CD4-positive, alpha-beta T cell treated with Interleukin-4 for 1 hour (primary cell): ENCODE measurements at regions not wholly inside any gene's neighbourhood (a gene's known extent, or its start where the extent isn't known, plus 50 kb on each side); places are given as distances from the start of the nearest gene placed in this dataset.

Experiments
- DNase-seq, 2 donors: peaks; one replicate each; pipeline ENCODE4 v3.0.0-alpha.2; 2020 to 2022

DNA sequence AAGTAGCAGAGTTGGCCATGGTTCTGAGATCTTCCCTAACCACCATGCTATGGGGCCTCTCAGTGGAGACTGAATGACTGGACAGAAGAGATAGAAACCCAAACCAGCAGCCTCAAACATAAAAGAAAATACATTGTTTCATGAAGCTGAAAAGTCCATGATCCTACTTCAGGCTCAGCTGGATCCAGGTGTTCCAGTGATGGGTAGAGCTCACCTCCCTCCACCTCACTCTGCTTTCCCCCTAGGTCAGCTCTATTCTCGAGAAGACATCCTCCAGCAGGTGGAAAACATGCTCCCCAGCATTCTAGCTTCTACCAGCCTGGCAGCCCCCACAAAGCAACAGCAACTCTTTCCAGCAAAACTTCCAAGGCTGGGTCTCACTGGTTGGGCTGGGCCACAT lies 132.1 kb downstream of the OAT start:
- DNase-seq, result no peak

DNA sequence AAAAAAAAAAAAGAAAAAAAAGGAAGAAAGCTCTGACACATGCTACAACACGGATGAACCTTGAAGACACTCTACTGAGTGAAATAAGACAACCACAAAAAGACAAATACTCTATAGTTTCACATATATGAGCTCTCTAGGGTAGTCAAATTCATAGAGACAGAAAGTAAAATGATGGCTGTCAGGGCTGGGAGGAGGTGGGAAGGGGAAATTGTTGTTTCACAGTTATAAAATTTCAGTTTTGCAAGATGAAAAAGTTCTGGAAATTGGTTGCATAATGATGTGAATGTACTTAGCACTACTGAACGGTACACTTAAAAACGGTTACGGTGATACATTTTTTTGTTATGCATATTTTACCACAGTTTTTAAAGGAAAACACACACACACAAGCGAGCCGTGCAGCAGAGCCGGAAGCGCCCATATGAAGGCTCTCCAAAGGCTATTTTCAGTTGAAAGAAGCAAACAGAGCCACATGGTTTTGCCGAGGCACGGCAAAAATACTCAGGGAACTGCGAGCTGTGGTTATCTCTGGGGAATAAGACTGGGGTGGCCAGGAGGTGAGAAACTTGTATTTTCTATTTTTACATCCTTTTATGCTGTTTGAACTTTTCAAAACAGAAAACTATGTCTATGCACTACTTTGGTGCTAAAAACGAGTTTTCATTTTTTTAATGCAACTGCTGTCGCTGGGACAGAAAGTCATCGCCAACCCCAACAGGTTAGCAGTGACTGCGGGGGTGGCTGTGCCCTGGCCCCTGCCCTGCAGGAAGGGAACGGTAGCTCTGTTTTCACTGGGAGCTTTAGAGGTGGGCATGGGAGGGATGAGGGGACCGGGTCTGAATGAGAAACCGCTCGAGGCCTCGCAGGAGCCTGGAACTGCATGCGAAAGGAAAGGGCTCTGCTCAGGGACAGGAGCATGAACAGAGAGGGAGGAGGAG lies 132.9 kb downstream of the OAT start:
- no peak for DNase-seq

DNA sequence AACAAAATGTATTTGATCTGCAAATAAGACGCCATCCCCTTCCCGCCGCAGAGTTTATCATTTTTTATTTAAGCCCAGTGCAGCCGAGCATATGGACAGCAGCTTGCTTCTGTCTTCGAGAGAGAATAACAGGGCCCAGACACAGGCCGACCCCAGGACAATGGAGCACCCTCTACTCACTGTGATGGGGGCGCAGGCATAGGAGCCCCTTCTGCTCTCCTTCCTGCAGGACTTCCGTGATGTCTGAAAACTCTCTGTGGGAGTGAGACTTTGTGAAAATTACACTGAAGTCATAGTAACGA lies 134.8 kb downstream of the OAT start:
- no peak for DNase-seq

DNA sequence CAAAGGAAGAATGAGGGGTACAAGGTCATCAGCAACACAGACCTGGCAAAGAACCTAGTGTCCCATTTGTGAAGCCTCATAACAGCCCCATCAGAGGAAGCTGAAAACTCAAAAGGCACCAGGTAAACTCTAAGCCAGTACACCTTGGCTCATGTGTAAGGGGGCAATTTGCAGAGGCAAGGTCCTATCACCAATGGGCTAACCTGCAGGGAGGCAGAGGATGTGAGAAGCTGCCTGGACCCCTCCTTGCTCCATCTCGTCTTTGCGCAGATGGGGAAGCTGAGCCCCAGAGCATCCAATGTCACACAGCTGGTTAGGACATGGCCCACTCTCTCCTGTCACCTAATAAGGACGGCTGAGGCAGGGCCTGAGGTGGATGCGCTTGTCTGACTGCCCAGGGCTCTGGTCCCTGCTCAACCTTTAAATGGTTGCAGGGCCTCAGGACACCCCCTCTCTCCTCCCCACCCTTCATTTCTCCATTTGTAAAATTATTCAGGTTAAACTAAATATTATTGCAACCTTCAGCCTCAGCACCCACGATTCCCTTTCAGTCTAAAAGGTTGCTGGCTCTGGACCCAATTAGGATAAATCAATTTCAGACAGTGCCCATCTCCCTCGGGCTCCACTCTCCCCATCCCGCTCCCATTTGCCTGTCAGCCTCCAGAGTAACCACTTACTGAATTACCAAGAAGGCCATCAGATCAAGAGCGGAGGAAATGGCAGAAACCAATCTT lies 135.3 kb downstream of the OAT start:
- DNase-seq, result no peak

DNA sequence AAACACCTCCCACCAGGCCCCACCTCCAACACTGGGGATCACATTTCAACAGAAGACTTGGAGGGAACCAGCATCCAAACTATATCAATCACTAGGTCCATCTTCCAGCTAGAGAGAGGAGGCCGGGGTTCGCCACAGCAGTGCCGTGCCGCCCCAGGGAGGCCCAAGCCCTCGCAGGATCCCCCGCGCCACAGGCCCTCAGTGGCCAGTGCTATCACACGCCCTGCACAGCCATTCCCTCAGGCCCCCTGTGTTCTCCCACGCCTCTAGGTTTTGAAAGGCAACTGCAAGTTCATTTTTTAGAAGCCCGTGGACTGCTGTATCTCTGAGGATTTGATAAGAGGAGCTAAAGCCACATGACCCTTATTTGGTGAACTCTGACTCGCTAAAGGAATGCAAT lies 136.4 kb downstream of the OAT start:
- DNase-seq, result no peak

DNA sequence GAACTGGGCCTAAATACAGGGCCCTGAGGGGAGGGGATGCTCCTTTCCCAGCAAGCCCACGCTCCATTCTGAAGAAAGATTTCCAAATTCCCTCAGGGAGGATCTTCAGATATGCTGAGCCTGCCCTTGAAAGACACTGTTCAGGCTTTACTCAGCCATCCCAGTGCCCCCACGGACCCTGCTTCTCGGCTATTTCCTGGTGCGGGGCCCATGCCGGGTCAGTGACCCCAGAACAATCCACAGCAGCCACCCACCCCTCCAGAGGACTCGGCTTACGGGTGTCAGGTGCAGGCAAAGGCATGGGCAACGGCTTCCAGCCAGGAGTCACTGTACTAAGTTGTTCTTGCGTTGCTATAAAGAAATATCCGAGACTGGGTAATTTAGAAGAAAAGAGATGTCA lies 137.1 kb downstream of the OAT start:
- DNase-seq, result no peak

DNA sequence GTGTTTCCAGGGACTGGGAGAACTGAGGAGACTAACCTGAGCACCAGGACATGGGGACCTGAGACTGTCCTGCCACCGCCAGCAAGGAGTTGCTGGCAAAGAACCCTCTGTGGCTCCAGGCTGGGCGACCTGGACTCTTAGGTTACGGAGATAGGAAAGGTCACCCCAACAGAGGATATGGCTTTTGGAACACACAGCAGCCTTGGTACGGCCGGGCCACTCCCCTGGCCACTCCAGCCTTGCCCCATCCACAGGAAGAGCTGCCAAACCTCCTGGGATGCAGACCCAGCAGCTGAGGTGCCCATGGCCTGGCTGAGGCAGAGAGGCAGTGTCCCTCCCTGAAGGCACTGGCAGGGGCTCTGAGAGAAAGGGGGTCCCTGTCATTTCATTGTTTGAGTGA lies 137.8 kb downstream of the OAT start:
- no peak for DNase-seq

DNA sequence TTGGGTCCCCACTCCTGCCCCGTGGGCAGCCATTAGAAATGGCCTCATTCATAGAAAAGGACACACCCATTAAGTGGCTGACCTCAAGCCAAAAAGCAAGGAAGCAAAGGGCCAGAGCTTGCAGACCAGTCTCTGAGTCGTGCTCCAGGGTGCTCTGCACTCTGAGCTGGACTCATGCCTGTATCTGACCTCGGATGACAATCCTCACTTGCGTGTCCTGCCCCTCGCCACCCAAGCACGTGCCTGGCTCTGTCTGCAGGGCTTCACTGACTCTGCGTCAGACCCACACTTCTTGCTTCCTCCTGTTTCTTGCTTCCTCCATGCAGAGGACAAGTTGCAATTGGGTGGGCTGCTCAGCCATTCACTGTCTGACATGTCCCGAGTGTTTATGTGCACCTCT lies 138.8 kb downstream of the OAT start:
- peak in 1 of 2 donors; percentile 21 for DNase-seq

DNA sequence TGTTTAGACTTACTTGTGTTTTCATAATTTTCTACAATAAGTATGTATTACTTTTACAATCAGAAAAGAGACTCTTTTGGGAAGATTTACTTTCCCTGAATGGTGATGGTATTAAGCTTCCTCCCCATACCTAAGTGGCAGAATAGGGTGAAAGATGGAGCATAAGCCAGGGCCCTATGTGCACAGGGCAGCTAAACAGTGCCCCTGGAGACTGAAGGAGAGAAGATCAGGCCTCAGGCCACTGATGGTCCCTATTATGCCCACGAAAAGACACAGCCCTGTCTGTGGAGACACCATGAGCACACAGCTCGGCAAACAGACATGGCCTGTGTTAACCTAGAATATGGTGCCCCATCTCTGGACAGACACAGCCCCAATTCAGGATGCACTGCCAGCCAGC lies 139.4 kb downstream of the OAT start:
- DNase-seq, result no peak

DNA sequence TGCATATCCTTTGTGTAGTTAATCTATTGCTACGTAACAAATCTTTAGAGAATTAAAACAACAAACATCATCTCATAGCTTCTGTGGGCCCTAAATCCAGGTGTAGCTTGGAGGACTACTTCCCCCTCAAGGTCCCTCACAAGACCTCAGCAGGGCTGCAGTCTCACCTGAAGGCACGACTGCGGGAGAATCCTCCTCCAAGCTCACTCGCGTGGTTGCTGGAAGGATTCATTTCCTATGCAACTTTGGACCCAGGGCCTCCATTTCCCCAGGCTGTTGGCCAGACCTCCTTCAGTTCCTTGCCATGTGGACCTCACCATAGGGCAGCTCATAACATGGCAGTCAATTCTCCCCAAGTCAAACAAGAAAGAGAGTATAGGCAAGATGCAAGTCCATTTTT lies 140.4 kb downstream of the OAT start:
- DNase-seq, result no peak

DNA sequence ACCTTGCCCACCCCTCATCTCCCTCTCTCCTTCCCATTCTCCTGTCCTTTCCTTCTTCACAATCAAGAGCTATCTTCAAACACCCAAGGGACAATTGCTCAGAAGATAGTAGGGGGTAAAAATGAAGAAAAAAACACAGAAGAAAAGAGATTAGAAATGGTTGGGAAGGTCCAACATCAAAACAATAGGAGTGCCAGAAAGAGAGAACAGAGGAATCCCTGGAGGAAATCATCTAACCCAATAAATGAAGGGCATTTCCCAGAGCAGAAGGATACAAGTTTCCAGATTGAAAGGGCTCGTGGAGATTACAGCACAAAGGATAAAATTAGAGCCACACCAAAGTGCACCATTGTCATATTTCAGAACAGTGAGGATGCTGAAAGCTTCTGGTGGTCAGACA lies 145.6 kb downstream of the OAT start:
- no peak for DNase-seq

DNA sequence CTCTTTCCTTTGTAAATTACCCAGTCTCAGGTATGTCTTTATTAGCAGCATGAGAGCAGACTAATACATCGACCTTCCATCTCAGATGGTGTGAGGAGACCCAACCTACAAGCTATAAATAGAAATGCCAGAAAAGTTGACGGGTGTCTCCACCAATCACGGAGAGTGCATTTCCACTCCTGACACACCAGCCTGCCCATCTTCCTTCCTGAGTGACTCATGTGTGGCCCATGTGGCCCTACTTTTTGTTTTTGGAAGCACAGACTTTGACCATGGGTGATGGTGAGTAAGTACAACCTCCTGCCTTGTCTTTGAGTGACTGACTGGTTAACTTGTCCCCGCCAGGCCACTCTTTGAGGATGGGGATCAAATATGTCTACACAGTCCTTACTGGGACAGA lies 147.0 kb downstream of the OAT start:
- no peak for DNase-seq

DNA sequence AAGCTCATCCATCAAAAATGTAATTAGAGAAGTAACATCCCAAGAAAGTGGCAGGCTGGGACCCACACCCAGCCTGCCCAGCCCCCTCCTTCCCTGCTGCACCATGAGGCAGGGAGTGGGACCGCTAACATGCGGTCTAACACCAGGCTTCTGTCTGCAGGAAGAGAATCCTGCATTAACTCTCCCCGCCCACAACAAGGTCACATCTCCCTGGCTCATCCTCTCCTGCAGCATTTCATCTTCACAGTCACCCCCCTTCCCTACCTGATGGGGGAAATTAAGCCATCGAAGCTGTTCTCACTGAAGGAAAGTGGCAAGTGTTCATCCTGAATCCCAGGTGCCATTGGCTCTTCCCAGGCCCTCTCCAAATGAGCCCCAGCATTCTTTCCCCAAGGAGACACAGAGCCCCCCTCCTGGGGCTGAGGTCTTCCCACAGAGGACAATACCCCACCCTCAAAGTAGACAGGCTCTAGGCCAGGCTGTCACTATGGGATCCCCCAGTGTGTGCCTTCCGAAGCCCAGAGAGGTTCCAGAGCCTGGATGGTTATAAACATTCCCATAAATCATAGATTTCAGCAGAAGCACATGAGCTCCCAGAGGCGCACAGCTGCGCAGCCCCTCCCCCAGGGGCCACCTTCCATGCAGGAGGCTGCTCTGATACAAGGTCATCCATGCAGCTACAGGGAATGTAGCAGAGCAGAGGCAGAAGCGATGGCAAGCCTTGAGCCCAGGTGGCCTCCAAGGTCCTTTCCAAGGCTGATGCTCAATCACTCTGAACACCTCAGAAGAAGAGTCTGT lies 148.0 kb downstream of the OAT start:
- no peak for DNase-seq

DNA sequence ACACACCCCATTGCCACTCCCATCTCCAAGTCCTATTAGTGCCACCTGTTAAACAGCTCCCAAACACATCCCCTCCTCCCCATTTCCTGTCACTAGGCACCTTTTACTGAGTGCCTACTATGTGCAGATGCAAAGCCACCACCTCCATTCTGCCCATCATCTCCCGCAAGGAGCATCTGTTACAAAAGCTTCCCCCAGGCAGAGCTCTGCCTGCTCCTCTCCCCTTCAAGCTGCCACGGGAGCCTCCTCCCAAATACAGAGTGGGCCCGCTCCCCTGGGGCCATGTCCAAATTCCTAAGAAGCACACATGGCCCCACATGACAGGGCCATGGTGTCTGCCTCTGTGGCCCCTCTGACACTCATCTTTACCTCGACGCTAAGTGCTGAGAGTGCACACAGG lies 149.7 kb downstream of the OAT start:
- no peak for DNase-seq

DNA sequence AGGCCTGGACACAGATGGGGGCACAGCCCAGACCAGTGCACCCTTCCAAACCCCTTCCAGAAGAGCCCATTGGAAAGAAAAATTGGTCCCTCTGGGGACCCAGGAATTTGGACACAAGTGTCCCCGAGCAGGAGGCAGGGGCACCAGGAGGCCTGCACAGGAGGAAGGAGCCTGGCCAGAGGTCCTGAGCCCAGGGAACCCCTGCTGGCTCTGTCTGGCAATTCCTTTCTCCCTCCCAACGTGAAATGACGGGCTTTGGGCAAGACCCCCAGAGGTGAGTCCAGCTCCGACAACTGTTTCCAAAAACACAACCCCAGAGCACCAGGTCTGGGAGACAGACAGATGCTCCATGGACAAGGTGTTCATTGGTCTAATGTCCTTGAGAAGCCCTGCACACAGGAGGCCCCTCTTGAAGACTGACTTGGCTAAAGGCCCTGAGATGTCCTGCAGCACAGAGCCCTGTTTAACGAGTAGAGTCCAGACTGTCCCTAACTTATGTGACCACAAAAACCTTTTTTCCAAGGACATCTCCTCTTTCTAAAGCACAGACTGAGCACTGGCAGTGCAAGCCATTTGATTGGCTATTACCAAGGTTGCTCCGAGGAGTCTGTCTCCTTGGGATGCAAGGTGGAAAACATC lies 150.7 kb downstream of the OAT start:
- DNase-seq, result no peak

DNA sequence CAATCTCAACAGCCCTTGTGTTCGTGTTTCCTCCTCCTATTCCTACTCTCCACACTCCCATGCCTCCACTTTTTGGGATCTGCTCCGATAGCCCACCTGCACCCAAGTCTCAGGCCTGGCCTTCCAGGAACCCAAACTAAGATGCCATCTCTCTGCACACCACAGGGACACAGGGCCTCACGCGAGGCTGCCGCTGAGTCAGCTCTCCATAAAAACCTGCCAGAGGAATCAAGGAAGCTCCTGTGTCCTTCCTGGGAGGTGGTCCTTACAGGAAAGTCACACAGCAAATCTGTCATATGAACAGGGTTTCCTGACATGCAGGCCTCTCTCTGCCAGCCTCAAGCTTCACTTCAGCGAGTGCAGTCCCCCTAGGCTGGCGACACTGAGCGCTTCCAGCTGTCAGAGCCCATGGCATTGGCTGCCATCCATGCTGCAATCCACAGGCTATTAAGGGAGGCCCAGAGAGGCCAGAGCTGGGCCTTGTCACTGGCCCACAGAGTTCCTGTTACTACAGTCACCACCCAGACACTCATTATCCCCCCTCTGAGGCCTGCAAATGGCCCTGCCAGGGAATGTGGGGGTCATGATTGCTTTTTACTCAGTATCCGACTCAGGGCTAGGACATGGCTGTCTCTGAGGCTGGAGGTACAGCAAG lies 151.4 kb downstream of the OAT start:
- no peak for DNase-seq

DNA sequence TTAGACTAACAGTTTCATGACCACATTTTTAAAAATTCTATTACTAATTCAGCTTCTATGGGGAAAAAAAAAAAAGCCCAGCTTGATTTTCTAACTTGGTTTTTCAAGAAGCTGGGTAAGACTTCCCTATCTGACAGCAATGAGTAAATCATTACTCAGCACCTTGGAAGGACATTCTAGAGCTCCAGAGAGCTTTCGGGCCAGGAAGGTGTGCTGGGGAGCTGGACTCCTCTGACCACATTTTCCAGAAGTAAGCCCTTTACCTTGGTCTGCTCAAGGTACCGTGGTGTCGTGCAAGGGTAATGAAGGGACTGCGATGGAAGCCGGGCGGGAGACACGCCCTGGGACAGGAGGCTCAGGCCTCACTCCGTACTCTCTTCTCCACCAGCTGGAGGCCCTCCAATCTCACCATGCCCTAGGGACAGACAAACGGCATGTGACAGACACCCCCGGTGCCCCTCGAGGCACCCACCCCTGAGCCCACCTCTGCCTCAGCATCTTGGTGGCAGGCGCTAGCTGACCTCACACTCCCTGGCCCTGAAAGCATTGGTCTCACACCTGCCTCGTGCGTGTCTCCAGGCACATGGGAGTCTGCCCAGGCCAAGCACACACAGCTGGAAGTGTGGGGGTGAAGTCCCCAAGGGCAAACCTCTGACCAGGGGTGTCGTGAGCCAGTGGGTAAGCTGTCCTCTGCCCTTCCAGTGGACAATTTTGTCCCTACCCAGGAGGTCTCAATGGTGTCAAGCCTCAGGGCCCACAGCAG lies 152.1 kb downstream of the OAT start:
- DNase-seq, result no peak

DNA sequence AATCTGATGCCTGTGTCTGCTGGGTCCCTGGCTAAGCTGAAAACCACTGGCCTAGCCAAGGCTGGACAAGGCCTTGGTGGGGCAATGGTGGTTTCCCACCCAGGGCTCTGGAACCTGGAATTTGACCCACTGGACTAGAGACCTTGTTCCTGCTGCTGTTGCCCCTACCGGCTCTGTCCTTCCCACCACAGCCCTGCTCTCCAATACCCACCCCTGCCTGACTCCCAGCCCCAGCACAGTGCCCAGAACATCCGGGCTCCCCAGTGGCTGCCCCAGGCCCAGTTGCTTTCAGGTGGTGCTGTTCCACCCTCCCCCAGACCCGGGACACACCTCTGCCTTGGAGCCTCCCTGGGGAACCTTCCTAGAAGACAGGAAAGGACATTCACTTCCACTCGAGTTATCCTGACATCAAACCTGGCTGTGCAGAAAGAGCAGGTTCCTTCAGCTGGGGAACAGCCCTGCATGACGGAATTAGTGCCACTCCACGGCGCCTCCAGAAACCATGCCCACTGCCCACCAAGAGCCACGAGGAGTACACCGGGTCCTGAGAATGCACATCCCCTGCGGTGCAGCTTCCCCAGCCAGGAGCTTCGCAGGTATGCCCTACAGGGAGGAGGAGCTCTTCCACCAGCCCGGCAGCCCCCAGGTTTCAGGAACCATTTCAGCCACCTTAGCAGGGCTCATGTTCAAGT lies 152.8 kb downstream of the OAT start:
- DNase-seq, result no peak

DNA sequence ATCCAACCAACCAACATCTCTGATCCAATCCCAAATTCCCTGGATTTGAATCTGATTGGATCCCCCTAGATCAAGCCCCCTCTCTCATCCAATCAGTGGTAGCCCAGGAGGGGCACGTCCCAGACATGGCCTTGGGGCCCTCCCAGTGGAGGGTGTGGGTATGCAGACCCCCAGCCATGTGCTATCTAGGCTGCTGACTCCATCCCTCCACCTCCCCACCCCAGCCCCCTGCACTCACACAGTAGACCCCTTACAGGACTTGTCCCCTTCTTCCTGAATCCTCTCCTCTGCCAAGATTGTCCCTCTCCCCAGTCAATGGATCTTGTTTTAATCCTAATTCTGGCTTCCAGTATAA lies 153.4 kb downstream of the OAT start:
- DNase-seq, result no peak

DNA sequence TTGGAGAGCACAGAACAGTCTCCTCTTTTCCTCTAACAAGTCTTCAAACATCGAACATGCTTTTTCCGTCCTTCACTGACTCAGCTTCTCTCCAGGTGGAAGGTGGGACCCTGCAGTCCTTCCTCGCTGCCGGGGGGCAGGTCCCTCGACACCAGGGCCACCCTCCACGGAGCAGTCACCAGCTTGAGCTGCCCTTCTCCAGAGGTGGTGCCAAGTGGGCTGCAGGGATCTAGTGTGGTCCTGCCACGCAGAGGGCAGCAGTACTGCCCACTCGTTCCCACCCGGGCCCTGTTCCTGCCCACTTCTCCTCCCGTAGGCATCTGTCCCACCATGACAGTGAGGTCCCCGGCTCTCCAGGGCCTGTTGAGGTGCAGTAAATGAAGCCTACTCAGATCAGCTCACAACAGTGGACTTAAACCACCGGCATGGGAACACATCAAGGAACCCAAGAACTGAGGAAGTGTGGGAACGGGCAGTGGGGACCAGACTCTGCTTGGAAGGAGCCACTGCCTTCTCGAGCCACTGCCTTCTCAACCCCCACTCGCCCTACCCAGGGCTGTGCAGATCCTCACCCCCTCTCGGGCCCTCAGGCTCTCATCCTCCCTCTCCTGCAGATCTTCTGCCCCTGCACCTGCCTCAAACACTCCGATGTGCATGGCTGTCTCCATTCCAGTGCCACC lies 153.9 kb downstream of the OAT start:
- no peak for DNase-seq

DNA sequence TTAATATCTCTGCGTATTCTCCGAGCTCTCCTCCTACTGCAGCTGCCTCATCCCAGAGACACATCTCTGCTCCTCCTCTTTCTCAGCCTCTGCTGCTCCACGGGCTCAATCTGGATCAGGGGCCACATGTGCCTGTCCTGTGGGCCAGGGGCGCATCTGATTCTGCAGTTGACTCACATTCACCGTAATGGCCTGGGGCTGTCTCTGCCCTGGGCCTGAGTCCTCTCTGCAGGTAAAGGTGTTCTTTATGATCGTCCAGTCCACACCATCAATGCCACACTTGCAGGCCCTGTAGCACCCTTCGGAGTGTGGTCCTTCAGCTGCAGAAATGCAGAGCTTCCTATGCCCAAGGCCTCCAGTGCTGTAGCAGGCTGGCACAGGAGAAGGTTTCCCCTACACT lies 154.5 kb downstream of the OAT start:
- DNase-seq, result no peak
